Body of pancreas (tissue), 4 donors: ENCODE measurements at regions not wholly inside any gene's neighbourhood (a gene's known extent, or its start where the extent isn't known, plus 50 kb on each side); places are given as distances from the start of the nearest gene placed in this dataset.

Source experiments
- POLR2A ChIP-seq, 3 donors: fragments of 450-650 bp; IDR thresholded peaks; one replicate each; pipeline ENCODE4 v1.6.1; 2016; ENCODE audit warnings: antibody characterized with exemption in 3 of 3, mild to moderate bottlenecking in 2 of 3
- TF ChIP-seq, protein P1 (sequence below), 7 experiments: fragments of 450-650 bp in 4 of 7; fragments of 200-600 bp in 3 of 7; sonication (generic) in 3 of 7; IDR thresholded peaks; one replicate each; pipeline ENCODE4 v1.5.1; 2016 to 2019; ENCODE audit warnings: antibody characterized with exemption in 7 of 7

DNA sequence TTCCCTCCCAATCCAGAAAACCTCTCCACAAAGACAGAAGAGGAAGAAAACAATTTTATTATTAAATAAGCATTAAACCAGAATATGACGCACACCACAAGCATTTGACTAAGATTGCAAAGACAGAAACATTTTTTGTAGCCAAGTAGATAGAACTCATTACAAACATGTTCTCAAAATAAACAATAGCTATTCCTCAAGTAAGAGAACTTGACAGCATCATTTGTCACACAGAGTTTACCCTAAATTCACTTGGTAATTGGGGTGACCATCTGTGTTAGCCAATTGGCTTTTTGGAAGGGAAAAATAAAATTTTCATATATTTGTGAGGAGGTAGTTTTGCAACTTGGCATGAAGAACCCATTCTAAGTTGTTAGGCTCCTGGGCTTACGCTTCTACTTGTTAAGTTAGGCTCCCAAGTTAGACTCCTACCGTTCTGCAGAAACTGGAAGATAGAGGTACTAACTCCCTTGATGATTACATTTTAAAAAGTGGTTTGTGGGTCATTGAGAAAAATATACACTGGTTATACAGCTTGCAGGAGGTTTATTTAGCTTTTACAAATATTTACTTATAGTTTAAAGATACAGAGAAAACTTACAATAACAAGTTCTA, 618.6 kb upstream of the CNTNAP2 start:
- TF ChIP-seq POLR2A (IDR thresholded peaks at IDR 0.05) = no peak
- TF ChIP-seq, protein P1, sequence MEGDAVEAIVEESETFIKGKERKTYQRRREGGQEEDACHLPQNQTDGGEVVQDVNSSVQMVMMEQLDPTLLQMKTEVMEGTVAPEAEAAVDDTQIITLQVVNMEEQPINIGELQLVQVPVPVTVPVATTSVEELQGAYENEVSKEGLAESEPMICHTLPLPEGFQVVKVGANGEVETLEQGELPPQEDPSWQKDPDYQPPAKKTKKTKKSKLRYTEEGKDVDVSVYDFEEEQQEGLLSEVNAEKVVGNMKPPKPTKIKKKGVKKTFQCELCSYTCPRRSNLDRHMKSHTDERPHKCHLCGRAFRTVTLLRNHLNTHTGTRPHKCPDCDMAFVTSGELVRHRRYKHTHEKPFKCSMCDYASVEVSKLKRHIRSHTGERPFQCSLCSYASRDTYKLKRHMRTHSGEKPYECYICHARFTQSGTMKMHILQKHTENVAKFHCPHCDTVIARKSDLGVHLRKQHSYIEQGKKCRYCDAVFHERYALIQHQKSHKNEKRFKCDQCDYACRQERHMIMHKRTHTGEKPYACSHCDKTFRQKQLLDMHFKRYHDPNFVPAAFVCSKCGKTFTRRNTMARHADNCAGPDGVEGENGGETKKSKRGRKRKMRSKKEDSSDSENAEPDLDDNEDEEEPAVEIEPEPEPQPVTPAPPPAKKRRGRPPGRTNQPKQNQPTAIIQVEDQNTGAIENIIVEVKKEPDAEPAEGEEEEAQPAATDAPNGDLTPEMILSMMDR (IDR thresholded peaks at IDR 0.05) = no peak
